ENCODE measurements at regions not wholly inside any gene's neighbourhood (a gene's known extent, or its start where the extent isn't known, plus 50 kb on each side); places are given as distances from the start of the nearest gene placed in this dataset.

DNA sequence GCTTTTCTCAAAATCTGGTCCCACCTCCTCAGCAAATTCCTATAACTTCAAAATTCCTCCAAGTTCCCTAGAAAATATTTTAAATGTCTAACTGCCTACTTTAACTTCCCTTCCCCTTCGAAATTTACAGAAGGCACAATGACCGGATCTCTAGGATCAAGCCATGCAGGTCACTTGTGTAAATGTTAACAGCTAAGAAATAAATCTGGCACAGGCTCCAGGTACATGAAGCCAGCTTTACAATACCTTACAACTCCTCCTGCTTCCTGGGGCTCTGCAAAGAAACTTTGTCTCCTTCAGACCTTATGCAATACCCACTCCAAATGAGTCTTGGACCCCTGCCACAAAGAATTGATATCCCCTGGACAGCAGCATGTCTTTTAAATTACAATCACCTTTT, 1164.2 kb downstream of the BRINP3 start:
- no peak for TF ChIP-seq CTCF (IDR thresholded peaks at IDR 0.05)
- TF ChIP-seq POLR2A (IDR thresholded peaks at IDR 0.05), result no peak

All from right lobe of liver (tissue), 4 donors.